NCI-H2107 (cell line): ENCODE measurements at regions not wholly inside any gene's neighbourhood (a gene's known extent, or its start where the extent isn't known, plus 50 kb on each side); places are given as distances from the start of the nearest gene placed in this dataset.

Experiments
- DNase-seq: peaks from one replicate; lab custom pipeline; 2025; lab: John Stamatoyannopoulos, UW

DNA sequence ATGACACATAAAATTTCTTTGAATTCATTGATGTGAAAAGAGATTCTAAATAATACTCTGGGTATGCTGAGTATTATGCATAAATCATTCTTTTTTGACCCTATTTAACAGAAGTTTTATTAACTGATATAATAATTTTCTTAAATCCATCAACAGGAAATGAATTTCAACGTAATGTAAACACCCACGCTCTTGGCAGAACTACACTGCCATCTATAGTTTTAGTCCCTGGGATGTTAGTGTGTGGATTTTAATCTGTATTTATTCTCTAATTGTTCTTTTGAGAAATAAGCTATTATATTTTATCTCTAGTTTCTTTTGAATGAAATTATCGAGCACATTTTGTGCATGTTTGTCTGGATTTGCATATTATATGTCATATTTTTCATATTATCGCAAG lies 666.8 kb upstream of the NDST4 start:
- DNase-seq, result no peak

DNA sequence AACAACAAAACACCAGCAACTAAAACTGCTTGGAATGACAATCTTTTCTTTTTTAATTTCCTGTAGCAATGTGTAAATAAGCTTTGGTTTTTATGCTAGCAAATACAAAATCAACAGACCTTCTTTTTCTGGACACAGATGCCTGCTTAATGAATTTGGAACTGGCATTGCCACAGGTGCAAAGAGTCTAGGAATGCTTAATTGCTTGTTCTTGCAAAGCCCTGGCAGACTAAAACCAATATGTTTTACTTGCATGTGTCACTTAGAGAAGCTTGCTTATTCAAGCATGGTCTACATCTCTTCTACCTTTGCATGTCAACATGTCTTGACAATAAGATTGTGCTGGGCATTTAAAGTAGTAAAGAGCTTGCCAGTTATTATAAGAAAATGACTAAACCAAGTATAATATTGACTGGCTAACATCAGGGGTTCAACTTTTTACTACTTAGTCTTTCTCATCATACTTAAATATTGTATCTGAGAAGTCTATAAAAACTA lies 656.7 kb upstream of the NDST4 start:
- no peak for DNase-seq

DNA sequence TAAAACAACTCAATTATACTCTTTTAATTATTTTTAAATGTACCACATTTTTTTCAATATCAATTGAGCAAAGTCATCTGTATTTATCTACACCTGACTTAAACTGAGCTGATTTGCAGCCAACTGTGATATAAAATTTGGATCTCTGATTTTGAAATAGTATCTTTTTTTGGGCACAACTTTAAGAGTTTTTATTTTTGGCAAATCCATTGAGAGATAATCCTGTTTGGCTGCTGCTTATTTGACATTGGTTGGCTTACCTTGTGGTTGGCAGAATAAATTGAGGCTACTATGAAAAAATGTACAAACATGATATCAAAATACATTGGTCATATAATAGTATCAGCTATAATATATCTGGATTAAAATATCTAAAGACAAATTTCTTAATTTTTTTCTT lies 656.0 kb upstream of the NDST4 start:
- no peak for DNase-seq

DNA sequence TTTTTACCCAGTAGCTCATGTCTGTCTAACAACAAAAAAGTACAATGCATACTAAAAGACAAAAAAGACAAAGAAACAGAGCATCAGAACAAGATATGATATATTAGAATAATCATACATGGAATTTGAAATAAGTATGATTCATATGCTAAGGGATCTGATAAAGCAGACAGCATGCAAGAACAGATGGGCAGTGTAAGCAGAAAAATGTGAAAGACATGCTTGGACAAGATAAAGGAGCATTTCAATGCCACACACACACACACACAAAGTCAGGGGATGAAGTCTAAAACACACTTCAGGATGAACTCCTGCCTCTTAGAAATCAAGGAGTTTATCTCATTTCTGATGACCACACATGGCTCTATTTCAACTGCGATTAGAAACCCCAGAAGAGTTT lies 649.6 kb upstream of the NDST4 start:
- DNase-seq, result no peak

DNA sequence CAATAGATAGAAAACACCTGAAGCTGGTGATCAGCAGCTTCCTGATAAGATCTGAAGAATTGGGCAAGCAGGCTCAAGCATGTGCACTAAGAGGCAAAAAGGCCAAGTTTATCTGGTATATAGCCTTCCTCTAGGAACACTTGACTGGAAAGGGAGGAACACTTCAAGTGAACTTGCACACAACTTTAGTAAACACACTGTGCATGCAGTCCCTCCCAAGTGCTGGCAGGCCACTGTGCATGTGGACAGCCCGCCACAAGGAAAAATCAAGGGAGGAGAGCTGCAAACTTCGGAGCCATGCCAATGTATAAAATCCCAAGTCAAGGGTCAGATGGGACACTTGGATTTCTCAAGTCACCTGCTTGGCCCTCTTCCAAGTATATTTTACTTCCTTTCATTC lies 645.8 kb upstream of the NDST4 start:
- no peak for DNase-seq

DNA sequence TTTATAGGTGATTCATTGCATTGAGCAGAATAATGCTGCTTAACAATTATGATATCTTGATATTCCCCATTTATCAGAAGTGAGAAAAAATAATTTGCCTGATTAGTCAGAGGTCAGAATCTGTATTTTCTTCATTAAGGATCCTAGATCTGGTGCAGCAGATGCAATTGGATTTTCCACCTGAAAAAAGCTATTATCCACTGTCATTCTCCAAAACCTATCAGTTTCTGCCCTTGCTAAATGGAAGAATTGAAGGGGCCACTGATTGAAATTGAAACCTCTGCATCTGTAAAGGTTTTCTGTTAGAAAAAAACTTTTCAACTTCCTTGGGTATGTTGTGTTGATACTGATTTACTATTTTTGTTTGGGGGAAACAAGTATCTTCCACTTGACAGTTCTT lies 636.0 kb upstream of the NDST4 start:
- DNase-seq, result no peak

DNA sequence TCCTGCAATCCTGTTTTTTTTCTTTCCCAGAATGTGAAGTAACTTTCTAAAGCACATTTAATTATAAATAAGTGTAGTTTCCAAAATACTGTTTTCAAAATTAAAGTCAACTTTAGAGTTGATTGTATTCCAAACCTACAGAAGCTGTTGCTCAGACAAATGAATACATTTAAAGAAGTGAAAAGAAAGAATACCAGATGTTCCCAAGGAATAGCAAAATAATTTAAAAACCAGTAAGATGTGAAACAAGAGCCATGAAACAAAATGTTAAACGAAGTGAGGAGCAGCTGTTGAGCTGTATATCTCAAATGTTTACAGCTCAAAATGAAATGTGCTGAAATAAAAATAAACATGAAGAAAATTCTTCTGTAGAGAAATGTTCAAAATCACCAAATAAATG lies 627.4 kb upstream of the NDST4 start:
- DNase-seq, result no peak

DNA sequence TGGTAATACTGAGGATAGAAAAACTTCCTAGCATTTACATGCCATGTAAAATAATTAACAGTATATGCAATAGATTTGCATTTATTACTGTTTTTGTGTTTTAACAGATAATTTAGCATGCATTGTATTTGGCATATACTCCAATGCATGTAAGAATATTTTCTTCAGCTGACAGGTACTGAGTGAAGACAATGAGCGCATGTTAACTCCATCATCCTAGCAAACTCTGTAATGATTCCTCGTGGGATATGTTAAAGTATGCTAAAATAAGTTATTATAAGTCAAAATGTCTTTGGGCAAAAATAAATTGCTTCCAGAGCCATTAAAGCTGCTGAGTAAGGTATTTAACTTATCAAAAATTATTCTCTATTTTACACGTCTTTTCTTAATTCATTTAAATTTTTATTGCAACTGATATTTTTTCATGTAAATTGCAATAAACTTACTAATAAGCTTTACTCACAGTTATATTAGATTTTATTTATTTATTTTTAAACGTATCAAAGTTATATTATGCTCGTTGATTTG lies 616.4 kb upstream of the NDST4 start:
- DNase-seq, result no peak

DNA sequence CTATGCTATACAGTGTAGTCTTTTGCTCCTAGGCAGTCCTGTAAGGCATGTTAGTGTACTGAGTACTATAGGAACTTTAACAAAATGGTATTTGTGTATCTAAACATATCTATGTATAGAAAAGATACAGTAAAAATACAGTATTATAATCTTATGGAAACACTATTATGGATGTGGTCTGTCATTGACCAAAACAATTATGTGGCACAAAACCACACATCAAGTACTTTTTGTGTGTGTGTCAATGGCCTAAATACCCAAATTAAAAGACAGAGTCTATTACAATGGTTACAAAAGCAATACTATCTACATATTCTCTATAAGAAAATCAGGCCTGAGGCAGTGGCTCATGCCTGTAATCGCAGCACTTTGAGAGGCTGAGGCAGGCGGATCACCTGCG lies 610.2 kb upstream of the NDST4 start:
- no peak for DNase-seq

DNA sequence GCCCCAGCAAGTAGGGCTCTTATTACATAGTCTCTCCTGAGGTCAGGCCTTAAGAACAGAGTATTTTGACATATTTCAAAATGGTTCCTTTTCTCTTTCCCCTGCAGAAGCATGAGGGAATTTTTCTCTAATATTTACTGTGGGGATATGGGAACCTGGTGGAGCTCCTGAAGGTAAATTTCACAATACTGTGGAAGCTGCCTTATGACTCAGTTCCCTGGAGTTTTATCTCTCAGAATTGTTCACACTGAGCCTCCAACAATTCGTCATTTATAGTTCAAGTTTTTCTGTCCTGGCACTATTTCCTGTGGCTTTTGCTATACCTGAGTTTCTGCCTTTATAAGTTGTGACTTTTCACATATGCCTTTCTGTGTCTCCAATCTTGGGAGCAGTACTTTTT lies 607.2 kb upstream of the NDST4 start:
- DNase-seq, result no peak

DNA sequence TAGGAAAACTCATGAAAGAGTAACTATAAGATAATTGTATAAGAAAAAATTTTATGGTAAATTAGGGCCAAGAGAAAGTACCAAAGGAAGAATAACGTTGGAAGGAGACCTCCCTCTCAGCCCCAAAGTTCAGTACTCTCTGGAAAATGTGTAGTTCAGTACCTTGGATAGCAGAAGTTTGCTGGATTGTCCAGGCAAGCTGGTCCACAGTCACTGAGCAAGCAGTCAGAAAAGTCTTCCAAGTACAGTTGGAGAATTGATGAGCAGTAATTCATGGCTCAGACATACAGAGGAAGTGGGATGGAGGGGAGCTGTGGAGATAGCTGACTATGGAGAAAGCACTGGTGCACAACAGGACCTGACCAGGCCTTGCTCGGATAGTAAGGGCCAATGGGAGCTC lies 598.2 kb upstream of the NDST4 start:
- DNase-seq, result no peak

DNA sequence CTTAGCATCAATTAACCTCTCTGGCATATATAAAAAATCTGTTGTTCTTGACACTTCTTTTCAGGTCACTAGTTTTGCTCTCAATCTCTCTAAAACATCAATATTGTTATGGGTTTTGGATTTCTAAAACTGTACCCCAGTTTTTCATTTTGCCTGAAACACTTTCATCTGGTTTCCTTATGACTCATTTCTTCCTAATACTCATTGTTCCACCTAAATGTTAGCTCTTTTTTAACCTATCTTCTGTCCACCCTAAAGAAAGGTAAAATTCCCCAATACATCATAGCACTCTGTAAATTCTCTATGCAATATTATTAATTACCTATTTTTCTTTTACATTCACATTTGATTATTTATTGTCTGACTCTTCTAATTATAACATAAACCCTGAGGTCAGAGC lies 575.5 kb upstream of the NDST4 start:
- no peak for DNase-seq

DNA sequence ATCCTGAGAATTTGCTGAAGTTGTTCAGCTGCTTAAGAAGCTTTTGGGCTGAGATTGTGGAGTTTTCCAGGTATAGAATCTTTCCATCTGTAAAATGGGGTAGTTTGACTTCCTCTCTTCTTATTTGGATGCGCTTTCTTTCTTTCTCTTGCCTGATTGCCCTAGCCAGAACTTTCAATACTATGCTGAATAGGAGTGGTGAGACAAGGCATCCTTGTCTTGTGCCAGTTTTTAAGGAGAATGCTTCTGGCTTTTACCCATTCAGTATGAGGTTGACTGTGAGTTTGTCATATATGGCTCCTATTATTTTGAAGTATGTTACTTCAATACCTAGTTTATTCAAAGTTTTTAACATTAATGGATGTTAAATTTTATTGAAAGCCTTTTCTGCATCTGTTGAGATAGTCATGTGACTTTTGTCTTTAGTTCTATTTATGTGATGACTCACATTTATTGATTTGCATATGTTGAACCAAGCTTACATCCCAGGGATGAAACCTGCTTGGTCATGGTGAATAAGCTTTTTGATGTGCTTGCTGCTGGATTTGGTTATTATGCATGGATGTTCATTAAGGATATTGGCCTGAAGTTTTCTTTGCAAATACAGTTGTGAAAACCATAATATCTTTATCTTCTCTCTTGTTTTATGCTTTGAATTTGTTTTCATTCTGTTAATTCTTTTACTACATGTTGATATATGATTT lies 573.8 kb upstream of the NDST4 start:
- no peak for DNase-seq

DNA sequence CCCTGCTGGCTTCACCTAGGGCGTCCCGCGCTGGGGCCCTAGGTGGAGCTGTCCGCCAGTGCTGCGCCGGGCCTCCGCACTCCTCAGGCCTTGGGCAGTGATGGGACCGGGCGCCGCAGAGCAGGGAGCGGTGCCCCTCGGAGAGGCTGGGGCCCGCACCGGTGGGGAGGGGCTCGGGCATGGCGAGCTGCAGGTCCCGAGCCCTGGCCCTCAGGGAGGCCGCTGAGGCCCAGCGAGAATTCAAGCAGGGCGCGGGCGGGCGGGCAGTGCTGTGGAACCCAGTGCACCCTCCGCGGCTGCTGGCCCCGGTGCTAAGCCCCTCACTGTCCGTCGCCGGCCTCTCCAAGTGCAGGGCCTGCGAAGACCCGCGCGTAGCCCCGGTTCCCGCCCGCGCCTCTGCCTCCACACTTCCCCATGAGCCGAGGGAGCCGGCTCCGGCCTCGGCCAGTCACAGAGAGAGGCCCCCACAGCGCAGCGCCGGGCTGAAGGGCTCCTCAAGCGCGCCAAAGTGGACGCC lies 565.1 kb upstream of the NDST4 start:
- DNase-seq, result no peak

DNA sequence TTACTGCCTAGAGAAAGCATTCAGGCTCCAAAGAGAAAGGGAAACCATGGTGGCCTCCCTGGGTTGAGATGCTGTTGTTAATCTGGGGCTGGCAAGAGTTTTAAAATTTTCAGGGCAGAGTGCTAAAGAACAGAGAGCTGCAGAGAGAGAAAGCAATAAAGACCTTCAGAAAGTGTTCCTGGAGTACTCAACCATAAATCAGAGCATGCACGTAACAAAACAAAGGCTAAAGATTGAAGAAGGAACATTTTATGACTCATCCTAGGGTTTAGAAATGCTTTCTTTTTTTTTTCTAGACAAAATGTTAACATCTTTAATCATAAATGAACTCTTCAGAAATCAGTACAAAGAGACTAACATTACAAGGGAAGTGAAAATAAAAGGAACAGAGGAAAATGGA lies 562.3 kb upstream of the NDST4 start:
- DNase-seq, result no peak

DNA sequence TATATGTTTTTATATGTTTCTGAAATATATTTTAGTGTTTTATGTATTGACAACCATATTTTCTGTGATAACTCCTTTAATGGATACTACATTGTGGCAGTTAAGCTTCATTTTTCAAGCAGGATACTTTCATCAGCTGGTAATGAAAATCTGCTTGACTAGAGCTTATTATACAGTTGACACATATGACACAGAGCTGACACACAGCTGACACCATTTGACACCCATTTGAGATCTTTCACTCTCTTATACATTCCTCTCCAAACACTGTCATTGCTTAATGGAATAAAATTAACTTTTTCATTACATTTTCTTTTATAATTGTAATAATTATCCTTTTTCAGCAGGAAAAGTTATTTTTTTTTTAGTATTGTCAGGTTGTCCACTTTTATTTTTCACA lies 561.1 kb upstream of the NDST4 start:
- DNase-seq, result no peak

DNA sequence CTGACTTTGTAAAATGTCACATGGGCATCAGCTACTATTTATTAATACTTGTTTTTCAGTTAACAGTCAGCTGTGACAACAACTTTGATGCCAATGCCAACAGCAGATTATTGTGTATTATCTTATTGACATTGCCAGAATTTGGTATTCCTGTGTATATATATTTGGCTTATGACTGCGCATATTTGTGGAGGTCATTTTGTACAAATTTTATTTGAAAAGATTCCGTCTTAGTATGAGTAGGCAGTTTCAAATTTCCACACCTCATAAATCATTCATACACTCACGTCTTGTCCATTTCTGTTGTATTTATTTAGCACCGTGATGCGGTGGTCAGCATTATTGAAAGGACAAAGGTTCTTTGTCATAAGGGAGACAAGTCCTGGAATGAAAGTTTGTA lies 558.2 kb upstream of the NDST4 start:
- no peak for DNase-seq

DNA sequence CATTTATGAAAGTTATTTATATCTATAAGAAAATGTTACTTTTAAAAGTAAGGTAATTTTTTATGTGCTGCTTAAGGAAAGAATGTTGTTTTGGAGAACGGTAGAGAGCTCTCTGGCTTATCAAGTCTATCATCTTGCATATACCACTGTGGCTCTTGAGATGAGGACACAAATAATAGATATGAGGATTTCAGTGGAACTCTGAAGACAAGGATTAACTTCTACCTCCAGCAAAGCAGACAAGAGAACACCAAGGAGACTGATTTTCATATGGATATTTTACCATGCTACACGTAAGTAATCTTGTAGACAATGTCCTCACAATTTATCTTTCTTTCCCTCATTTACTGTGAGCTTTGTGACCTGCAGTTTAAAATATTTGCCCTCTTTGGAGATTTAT lies 557.5 kb upstream of the NDST4 start:
- no peak for DNase-seq

DNA sequence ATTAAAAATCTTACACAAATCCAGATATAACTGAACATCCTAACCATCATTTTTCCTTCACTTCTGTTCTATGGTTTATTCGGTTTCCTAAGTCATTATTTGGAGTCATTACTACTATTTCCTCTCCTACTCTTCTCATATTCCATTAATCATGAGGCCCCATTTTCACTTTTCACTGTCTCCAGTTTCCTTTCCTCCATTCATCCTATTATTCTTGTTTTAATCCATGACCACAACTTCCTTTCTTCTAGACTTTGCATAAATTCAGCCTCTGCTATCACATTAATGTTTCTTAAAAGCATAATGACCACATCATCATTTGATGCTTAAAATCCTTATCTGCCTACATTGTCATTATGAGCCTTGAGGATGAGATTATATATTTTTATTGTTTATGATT lies 555.0 kb upstream of the NDST4 start:
- DNase-seq, result no peak

DNA sequence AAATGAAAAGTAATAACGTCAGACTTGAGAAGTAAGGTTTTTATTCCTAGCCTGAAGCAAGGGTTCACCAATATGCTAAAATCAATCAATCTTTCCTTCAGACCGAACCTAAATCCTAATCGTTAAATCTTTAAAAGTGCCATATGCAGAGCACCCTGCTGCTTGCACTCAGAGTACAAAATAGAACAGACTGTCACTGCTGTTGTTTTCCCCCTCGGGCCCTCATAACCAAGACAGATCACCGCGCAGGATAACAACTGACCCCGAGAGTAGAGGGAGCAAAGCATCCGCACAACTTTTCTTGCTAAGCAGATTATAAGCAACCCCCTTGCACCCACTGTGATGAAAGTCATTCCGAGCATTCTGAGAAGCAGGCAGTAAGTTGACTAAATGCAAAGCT lies 550.9 kb upstream of the NDST4 start:
- no peak for DNase-seq

DNA sequence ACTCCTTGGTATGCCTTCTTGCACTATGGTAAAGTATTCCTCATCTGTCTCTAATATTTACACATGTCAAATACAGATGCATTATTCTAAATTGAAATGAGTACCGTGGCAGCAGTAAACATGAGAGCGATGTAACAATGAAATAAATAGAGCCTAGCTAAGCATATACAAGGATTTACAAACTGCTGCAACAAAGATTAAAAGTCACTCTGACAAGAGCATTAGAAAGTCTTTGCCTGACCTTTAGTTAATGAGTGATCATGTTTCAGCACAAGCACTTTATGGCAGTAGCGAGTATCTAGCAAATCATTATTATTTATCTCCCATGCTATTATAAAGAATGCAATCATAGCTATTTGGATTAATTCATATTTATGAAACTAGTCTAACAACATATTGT lies 547.0 kb upstream of the NDST4 start:
- no peak for DNase-seq

DNA sequence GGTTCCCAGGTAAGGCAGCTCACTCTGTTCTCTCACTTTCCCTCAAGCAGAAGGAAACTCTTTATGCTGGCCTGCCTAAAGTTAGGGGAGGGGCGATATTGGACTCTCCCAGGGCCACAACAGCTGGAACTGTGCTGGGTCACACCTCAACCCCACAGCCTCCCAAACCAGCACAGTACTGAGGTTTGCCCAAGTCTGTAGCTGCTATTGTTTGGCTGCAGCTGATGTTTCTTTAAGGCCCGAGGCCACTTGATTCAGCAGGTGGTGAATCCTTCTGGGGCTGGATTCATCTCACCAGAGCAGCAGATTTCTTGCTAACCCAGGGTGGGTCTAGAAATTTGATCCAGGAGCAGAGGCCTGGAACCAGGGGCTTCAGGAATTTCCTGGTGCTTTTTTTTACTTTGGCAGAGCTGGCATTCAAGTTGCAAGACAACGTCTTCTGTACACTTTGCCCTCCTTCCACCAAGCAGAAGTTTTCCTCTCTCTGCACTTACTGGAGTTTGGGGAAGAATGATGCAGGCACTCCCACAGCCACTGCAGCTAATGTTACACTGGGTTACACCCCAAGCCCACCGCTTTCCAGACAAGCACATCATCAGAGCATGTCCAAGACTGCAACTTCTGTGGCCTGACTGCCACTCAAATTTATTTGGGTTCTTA lies 544.7 kb upstream of the NDST4 start:
- no peak for DNase-seq

DNA sequence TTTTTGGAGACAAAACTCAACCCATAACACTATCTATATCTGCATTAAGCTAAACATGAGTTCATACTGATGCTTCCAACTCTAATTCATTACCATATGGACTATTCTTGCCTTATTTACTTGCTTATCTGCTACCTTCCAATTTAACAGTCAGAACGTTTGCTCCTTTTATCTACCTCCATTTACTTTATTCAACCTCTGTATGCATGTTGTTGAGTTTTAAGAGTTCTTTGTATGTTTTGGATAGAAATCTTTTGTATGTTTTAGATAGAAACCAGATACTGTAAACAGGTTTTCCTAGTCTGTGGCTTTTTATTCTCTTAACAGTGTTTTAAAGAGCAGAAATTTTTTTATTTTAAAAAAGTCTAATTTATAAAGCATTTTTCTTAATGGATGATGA lies 542.2 kb upstream of the NDST4 start:
- DNase-seq, result no peak

DNA sequence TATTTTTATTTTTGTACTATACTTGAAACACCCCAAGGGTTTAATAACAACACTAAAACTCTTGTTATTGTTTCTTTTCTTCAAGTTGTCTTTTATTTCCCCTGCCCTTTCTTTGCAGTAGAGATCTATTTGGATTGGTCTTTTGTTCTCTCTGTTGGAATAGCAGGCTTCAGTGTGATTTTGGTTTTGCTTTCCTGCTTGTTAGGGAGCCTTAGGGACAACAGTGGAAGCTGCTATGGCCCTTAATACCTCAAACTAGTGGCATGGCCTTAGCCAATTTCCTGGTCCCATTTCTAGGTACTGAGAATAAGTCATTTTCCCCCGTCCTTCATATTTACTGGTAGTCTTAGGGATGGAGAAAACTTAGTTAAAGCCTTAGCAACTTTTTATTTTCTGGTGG lies 535.4 kb upstream of the NDST4 start:
- DNase-seq, result no peak
